ENCODE measurements at regions not wholly inside any gene's neighbourhood (a gene's known extent, or its start where the extent isn't known, plus 50 kb on each side); places are given as distances from the start of the nearest gene placed in this dataset.

GRCh38 chr11:25886036-25886435, 445.9 kb upstream of the ANO3 start:
- no peak for DNase-seq (ENCODE audit: low read depth)

DNA sequence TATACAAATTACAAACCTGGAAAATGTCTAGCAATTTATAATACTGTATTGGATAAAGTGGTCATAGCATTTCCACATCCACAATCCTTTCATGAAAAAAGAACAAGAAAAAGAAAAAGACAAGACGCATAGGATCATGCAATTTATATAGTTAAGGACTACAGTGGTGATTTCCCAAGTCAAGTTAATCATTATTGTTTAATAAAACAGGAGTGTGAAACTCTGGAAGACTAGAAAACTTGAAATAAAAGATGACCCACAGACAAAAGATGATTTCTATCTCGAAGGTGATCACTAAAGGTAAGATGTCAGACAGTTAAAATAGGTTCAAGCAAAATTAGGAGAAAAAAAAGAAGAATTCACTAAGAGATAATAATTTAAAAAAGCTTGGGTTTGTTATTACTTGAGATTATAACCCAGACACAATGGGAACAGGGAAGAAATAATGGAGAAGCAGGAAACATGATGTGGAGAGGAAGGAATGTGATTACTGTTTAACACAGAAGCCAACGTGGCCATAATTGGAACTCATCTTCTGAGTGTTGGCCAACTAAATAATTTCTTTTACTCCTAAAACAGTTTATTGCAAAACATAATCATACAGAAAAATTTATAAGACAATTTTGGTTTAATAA, 441.2 kb upstream of the ANO3 start:
- no peak for DNase-seq (ENCODE audit: low read depth)

- DNase-seq (ENCODE audit: low read depth), result no peak
Measured at GRCh38 chr11:25891960-25892359, 440.0 kb upstream of the ANO3 start.

DNA sequence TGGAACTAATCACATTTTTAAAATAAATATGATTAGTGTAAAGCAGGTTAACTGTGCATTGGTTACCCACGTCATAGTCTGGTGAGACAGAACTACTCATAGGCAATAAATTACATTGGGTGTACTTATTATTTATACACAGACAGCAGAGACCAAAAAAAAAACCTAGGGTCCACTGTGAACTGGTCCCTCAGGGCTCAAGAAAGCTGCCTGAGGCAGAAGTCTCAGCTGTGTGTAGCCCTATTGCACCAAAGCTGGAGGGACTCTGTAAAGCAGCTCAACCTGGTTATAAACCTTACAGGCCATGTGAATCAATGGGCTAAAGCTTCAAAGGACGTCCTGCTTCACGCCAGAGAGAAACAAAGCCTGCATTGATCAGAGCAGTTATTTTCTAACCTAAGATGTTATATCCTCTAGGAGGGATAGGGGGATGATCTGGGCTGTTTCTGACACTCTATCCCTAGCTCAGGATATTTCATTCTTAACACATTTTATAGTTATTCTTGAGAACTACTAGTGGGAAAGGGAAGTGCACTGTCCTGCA, 432.2 kb upstream of the ANO3 start:
- DNase-seq (ENCODE audit: low read depth), result no peak

DNA sequence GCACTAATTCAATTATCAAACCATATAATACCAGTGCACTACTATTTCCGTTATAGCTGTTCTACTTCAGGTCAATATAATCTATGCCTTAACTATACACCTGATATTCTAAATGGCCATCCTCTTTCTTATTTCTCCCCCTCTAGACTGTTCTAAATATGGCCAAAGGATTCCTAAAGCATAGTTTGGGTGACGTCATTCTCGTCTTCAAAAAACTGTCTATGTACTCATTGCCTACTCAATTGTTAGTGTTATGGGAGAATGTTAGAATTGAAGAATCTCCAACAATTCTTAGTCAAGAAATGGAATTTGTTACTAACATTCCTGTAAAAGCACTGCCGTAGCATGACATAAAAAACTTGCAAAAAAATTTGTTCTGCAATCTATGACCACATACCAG, 431.1 kb upstream of the ANO3 start:
- no peak for DNase-seq (ENCODE audit: low read depth)

DNA sequence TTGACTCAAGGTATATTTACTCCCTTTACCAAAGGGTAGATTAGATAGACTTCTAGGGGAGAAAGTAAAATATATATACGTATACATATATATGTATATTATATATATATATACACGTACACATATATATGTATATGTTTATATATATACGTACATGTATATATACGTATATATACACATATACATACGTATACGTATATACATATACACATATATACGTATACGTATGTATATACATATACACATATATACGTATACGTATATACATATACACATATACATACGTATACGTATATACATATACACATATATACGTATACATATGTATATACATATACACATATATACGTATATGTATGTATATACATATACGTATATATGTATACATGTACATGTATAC, 430.5 kb upstream of the ANO3 start:
- no peak for DNase-seq (ENCODE audit: low read depth)

DNA sequence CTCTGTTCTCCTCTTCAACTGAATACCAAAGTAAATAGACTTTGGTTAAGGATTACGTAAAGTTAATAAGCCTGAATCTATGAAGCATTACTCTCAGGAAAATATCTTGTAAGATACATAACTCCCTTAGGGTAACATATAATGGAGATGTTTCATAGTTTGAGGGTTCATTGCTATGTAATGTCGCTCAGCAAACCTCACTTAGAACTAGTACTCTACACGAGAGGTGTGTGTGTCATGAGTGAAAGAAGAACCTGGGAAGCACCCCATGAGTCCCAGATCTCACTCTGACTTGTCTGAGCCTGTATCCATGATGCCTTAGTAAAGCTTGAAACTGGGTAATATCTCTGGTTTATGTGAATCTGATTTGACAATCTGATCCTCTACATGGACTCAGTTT, 429.5 kb upstream of the ANO3 start:
- no peak for DNase-seq (ENCODE audit: low read depth)

- no peak for DNase-seq (ENCODE audit: low read depth)
Measured at GRCh38 chr11:25908726-25909125, 423.2 kb upstream of the ANO3 start.

DNA sequence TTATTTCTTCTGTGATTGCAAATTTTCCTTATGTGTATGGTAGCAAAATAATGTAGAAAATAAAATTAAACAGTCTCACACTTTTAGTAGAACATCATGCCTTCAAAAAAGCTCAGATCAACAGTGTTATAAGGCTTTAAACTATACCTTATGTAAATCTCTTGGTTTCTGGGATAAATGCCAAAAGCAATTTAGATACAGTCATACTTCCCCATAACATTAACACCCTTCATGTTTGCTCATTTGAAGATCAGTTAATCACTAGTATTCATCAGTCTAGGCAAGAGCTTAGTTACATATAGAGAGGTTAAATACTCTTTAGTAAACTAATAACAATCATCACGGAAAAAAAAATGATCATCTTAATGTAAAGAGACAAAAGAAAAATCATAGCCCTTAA, 421.8 kb upstream of the ANO3 start:
- no peak for DNase-seq (ENCODE audit: low read depth)

GRCh38 chr11:25920356-25920755, 411.6 kb upstream of the ANO3 start:
- no peak for DNase-seq (ENCODE audit: low read depth)

DNA sequence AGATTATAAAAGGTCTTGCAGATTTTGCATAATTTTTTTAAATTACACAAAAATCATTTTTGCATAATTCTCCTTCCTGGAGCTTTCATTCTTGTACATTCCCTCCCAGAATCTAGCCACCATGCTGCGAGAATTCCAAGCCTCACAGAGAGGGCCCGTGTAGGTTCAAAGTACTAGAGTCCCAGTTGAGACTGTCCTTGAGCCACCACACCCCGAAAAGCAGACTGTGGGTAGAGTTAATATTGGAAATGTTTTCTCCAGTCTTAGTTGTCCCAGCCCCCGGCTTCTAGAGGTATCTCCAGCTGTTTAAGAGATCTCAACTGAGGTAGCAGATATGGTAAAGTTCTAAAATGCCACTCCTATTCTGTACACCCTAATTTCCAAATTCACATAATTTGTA, 407.3 kb upstream of the ANO3 start:
- no peak for DNase-seq (ENCODE audit: low read depth)

GRCh38 chr11:25925359-25925758, 406.6 kb upstream of the ANO3 start:
- DNase-seq (ENCODE audit: low read depth), result no peak

- no peak for DNase-seq (ENCODE audit: low read depth)
Measured at GRCh38 chr11:25927411-25927953, 404.4 kb upstream of the ANO3 start.

- no peak for DNase-seq (ENCODE audit: low read depth)
Measured at GRCh38 chr11:25928076-25928475, 403.9 kb upstream of the ANO3 start.

- no peak for DNase-seq (ENCODE audit: low read depth)
Measured at GRCh38 chr11:25938952-25939351, 393.0 kb upstream of the ANO3 start.

DNA sequence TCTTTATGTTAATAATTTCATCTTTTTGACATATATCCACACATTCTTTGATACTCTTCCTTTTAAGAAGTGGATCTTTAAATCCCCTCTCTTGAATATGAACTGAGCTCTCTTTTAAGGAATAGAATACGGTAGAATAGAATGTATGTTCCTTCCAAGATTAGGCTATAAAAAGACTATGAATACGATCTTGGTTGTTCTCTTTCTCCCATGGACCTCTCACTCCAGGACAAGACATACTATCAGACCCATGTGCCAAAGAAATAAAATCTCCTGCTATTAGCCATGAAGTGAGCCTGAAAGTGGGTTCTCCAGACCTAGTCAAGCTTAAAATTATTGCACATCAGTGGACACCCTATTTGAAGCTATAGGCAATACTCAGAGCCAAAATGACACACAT, 392.2 kb upstream of the ANO3 start:
- DNase-seq (ENCODE audit: low read depth), result no peak

GRCh38 chr11:25941353-25941752, 390.6 kb upstream of the ANO3 start:
- no peak for DNase-seq (ENCODE audit: low read depth)

DNA sequence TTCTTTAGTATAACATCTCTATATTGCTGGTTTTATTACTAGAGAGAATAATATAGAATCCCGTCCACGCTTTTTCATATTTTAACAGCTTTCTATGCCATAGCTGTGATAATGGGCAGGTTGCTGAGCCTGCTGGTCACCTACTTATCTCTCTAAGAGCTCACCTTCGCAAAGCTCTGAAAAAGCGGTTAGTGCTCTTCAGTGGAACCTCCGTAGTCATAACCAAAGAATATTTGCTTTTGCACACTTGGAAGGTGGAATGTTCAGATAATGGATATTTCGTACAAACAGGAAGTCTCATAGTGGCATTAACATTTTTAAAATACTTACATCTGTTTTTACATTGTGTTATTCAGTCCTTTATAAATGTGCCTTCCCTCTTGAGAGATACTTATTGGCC, 388.9 kb upstream of the ANO3 start:
- no peak for DNase-seq (ENCODE audit: low read depth)

- DNase-seq (ENCODE audit: low read depth), result no peak
Measured at GRCh38 chr11:25943777-25944661, 387.9 kb upstream of the ANO3 start.

DNA sequence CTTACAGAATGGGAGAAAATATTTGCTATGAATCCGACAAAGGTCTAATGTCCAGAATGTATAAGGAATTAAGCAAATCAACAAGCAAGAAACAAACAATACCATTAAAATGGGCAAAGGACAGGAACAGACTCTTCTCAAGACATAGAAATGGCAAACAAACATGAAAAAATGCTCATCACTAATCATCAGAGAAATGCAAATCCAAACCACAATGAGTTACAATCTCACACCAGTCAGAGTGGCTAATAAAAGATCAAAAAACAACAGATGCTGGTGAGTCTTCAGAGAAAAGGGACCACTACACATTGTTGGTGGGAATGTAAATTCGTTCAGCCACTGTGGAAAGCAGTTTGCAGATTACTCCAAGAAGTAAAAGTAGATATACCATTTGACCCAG, 382.0 kb upstream of the ANO3 start:
- DNase-seq (ENCODE audit: low read depth), result no peak

DNA sequence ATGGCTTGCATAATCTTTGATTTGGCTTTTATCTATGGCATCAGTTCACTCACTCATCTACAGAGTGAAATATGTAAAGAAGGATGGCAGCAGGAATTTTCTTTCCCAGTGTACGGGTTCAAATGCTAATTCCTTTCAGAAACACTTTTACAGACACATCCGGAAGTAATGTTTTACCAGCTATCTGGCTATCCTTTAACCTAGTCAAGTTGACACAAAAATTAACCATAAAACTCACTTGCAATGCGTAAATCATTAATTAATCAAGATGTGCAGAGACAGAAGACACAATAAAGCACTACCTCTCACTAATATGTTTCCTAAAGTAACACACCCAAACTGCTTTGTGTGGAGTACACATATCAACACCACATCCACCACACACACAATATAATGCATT, 378.9 kb upstream of the ANO3 start:
- DNase-seq (ENCODE audit: low read depth), result no peak

GRCh38 chr11:25958045-25958444, 373.9 kb upstream of the ANO3 start:
- DNase-seq (ENCODE audit: low read depth), result no peak

GRCh38 chr11:25961539-25961938, 370.4 kb upstream of the ANO3 start:
- no peak for DNase-seq (ENCODE audit: low read depth)

All from M059J (cell line).